ENCODE measurements at regions not wholly inside any gene's neighbourhood (a gene's known extent, or its start where the extent isn't known, plus 50 kb on each side); places are given as distances from the start of the nearest gene placed in this dataset.

- TF ChIP-seq CTCF (IDR thresholded peaks at IDR 0.05; ENCODE audit: poor library complexity) (no peak), EZH2 (IDR thresholded peaks at IDR 0.05; ENCODE audit: borderline replicate concordance) (no peak)
Observed at GRCh38 chr17:72021417-72022041, 99.3 kb upstream of the SOX9 start.

All from hepatocyte (in vitro differentiated cells).